Femur (tissue), 1 donor: ENCODE measurements at regions not wholly inside any gene's neighbourhood (a gene's known extent, or its start where the extent isn't known, plus 50 kb on each side); places are given as distances from the start of the nearest gene placed in this dataset.

Experiments
- DNase-seq: peaks from one replicate; pipeline ENCODE4 v3.0.0-alpha.2; 2017

GRCh38 chr10:129396021-129396722, 70.9 kb upstream of the MGMT start:
- DNase-seq = no peak

- no peak for DNase-seq
Observed at GRCh38 chr10:129397198-129397974, 69.7 kb upstream of the MGMT start.

DNA sequence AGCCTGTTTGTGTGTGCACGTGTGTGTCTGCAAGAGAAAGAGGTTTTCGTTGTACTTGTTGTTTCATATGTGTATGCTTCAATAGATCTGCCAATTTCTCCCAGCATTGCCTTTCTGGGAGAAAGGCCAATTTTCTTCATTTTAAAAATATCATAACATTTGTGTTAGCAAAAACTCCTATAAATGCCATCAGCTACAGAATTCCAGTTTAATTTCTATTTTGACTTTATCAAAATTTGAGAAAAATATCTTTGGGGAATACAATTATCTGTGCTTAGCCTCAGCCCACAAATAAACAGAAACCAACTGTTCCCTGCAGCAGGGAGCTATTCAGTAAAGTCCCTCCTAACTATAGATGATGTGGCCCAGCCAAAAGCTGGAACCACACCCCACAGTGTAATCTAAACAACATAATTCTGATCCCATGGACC, 68.3 kb upstream of the MGMT start:
- peak; percentile 46 for DNase-seq

DNA sequence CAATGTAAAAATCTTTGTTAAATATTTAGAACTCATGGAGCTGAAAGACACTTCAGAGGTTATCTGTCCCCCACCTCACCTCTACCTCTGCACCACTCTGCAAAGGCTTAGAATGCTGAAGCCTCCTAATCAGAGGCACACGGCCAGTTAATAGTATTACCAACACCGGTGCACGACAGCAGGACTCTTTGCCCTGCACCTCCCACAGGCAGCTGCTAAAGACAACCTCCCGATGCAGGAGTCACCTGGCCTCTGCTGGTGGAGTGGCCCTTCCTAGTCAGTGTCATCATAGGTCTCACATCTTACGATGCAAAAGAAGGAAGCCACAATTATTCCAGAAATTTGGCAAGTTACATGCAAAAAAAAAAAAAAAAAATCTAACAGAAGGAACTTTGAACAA, 66.6 kb upstream of the MGMT start:
- no peak for DNase-seq

- no peak for DNase-seq
Observed at GRCh38 chr10:129402459-129402858, 64.6 kb upstream of the MGMT start.

GRCh38 chr10:129404091-129404490, 63.0 kb upstream of the MGMT start:
- DNase-seq = no peak

DNA sequence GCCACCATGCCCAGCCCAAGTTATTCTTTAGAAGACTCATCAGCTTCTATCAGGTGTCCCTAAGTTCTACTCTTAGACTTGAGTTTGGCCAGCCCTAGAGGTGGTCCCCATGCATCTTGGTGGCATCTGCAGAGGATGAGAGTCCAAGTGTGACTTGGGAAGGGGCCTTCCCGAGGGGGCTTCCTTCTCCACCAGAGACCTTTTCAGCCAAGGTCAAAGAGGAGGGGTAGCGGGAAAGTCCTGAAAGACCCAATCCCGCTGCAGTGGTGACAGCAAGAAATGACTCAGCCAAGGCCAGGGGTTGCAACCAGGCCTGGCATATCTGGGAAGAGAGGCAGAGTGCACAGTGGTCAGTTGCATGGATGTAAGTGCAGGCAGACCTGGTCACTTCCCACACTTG, 61.7 kb upstream of the MGMT start:
- no peak for DNase-seq

DNA sequence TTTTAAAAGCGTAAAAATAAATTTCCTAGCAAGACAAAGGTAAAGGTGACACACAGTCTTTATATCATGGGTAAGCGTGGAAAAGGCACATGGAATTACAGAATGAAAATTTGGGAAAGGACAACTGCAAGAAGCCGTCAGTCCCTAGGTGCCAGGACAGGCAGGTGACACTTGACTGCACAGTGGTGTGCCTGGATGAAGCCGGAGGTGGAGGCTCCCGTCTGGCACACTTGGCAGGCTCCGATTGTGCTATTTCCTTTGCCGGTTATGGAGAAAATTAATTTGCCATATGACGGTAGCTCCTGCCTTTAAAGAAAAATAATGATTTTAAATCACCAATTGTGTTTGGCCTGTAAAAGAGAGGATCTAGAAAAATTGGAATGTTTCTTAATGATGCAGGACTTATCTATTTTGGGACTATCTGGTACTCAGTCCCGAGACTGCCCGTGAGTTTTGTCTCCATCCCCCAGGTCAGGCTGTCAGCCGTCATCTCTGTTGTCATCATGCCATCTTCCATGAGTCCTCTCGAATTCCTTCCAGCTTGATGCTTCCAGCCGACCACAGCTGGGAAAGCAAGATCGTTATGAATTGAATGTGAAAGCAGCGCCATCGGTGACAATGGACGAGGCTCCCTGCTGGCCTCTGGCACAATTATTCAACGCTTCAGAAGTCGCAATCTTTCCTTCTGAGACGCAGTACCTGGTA, 56.2 kb upstream of the MGMT start:
- no peak for DNase-seq

GRCh38 chr10:129411393-129411705, 55.7 kb upstream of the MGMT start:
- no peak for DNase-seq

DNA sequence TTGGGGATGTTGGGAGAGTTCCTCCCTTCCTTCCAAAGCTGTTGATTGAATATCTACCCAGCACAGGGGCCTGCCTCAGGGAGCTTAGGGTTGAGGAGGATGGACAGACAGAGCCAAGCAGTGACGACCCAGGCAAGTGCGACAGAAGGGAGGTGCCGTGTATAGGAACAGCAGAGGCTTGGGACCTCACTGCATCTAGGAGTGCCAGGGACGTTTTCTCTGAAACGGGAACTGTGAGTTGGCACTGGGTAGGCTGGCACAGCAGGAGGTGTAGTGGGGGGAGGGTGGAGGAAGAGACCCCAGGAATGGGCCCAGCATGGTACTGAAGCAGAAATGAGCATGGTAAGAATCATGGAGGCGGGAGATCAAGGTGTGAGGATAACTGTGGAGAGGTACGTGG, 55.3 kb upstream of the MGMT start:
- DNase-seq = no peak

GRCh38 chr10:129413024-129413423, 54.0 kb upstream of the MGMT start:
- DNase-seq = no peak

DNA sequence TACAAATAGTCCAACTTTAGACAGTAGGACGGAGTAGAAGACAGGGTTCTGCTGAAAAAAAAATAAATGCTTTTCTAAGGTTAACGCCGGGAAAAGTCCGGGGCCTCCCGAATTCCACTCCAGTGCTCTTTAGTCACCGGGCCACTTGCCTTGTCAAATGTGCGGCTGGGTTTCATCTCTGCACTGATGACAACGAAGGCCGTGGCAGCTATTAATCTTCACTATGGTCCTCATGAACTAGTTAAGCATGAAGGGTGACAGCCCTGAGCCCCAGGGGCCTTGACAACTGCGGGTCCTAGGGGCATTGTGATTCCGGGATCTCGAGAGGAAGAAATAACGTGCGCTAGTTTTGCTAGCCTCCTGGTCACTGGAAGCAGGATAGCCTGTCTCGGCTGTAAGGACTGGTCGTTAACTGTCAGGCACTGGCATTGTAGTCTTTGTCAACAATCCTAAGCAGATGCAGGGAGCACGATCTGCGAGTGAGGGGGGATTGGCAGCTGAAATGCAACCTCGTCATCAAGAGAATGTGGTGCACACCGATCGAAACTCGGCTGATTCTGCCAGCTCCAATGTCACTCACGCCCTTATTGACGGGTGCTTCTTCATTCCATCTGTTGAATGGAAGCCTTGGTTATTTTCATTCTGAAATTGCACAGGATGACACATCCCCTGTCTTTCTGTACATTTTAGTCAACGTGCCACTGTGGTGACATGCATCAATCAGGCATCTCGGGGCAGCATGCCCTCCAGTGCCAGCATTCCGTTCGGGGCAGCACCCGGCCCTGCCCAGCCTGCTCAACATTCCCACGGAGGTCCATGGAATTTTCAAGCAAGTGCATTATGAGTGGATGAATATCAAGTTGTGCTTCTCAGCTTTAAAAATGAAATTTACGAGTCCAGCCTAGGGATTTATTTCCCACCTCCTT, 51.6 kb upstream of the MGMT start:
- no peak for DNase-seq

DNA sequence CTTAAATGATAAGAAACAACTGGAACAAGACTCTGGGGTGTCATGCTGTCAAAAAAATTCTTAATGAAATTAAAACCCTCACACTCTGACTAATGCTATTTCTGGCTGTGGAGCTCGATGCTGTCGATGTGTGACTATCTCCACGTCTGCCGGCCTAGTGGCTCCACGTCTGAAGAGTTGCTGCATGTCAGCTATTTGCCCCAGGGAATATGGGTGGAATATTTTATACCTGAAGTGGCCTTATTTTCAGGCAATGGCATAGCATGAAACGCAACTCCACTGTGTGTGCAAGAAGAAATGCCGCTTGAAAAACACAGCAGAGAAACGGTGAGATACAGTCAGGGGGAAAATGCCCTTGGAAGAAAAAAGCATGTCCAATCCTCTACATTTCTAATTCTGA, 50.9 kb upstream of the MGMT start:
- no peak for DNase-seq

DNA sequence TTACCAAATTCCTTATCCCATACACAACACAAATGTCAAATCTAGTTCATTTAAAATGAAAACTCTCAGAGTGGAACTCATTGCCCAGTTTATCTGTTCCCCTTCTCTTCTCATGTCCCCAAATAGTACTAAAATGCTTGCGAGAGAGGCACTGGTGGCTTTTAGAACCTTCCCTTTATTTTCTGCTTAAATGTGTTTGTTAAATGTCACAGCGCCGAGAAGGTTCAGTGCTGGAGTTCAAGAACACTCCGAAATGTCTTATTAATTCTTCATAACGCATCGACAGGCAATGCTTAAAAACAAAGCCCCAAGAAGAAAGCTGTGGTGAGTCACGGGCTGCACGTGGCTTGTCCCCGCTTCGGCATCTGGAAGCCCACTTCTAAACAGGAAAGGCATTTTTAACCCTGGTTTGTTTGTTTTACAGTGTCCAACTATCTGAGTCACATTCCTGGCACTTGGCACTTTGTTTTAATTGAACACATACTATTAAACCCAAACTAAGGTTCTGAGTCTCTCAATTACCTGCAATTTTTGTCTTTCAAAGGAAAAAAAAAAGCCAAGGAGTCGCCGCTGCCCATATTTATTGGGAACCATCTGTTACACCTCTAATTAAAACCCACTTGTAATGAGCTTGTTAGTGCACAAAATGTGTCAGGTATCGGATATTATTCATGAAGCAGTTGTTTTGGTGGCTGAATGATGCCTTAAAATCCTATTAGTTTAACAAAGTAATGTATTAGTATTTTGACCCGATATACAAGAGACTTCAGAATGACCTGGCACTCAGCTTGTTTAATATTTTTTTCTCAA, 49.9 kb upstream of the MGMT start:
- no peak for DNase-seq
